ENCODE measurements at regions not wholly inside any gene's neighbourhood (a gene's known extent, or its start where the extent isn't known, plus 50 kb on each side); places are given as distances from the start of the nearest gene placed in this dataset.

DNA sequence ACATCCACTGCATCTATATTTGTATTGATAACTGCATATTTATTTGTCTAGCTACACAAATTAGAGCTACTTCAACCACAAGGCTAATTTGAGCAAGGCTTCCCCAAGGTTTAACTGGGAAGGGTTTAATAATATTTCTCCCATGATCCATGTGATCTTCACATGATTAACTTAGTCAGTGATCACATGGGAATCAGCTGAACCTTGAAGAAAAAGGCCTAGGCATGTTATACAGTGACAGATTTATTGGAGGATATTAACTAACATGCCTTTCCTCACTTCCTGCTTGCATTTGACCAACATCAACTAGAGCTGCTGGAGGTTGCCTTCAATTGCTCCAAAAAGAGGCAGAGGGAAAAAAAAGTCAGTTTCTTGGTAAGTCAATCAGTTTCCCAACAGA, 417.0 kb downstream of the HAO1 start:
- DNase-seq = no peak

DNA sequence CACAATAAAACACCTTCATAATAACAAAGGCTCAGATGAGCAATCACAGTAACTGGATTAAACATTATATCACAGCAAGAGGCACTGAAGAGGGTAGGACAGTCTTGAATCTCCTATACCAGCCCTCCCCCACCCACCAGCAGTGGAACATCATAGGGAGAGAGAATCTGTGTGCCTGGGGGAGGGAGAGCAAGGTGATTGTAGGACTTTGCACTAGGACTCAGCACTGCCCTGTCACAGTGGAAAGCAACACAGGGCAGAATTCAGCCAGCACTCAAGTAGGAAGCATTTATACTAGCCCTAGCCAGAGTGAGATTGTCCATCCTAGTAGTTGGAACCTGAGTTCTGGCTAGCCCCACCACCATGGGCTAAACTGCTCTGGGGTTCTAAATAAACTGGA, 400.2 kb downstream of the HAO1 start:
- DNase-seq = no peak

GRCh38 chr20:7540923-7541322, 399.3 kb downstream of the HAO1 start:
- no peak for DNase-seq

DNA sequence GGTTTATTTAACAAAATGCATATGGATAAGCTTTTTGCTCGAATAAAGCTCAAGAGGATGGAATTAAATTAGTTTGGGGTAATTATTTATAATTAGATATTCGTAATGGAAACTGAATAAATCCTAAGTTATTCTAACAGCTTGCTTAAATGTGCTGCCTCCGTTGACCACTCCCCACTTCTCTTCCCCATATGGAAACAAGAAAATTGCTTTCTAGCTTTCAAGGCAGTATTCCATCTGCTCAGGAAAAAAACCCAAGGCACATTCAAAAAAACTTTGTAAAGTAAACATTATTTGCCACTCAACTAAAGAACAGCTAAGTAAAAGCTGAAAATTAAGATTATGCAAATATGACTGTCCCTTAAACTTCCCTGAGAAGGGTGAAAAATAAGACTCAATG, 369.2 kb downstream of the HAO1 start:
- no peak for DNase-seq

GRCh38 chr20:7571521-7572055, 368.7 kb downstream of the HAO1 start:
- DNase-seq = no peak

DNA sequence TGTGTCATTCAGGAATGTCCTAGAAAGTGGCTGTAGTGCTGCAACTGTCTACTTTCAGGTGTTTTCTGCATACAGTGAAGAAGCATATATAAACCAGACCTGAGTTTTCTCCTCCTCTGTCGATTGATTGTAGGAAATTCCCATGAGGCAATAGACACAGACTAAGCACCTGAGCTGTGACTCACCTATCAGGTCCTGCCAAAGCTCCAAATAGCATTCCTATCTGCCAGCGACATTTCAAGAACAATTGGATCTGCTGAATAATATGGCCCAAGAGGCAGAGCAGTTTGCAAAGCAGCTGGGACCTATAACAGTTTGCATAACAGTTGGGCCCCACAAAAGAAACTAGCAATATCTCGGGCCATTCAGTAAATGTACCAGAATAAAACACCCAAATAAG, 360.4 kb downstream of the HAO1 start:
- no peak for DNase-seq

DNA sequence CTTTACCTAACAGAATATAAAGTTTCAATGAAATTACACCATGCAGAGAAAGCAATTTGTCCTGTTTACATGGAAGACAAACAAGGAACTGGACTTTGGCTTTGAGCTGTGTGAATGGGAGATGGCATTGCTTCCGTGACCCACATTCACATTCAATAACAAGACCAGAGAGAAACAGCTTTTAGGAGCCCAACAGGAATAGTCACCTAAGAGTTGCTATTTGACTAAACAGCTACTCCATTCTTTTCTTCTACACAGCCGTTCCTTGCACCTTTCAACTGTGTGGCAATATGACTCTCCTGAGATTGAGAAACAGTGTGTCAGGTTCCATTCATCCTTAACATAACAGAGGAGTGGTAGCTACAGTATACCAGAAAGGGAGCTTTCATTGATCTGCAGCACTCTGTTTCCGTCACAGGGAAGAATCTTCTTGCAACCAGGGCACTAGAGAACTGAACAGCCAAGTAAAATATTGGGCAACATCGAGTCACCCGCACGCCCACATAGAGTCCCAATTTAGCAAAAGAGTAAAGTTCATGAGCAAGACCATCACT, 355.1 kb downstream of the HAO1 start:
- DNase-seq = no peak

- DNase-seq = no peak
These were observed 353.8 kb downstream of the HAO1 start for GRCh38 chr20:7586481-7586880.

- DNase-seq = no peak
These were observed 351.1 kb downstream of the HAO1 start for GRCh38 chr20:7589164-7589563.

- peak in 1 of 5 experiments; percentile 2 for DNase-seq
These were observed 343.7 kb downstream of the HAO1 start for GRCh38 chr20:7596541-7596940.

DNA sequence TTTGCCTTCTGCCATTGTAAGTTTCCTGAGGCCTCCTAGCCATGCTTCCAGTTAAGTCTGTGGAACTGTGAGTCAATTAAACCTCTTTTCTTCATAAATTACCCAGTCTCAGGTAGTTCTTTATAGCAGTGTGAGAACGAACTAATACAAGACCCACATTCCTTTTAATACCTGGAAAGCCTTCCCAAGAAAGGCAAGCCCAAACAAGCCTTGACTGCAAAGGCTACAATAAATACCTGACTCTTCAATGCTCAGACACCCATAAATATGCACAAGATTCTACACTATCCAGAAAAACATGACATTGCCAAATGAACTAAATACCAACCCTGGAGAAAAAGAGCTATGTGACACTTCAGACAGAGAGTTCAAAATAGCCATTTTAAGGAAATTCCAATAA, 338.8 kb downstream of the HAO1 start:
- no peak for DNase-seq

- no peak for DNase-seq
These were observed 333.3 kb downstream of the HAO1 start for GRCh38 chr20:7606941-7607340.

DNA sequence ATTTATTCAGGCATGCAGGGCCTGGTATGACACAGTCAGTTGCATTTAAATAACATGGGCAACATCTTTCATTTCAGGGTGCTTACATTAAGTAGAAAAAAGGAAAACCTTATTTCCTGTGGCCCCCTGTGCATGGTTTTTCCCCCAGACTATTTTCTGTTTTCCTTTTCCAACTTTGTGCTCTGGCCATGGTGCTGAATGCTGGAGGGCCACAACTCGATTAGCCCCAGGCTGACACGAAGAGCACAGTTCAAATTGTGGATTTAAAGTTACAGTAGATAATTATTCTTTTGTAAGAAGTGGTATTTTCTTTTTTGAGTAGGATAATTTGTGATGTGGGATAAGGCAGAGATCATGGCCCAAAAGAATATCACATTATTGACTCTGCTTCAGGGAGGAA, 332.0 kb downstream of the HAO1 start:
- no peak for DNase-seq

GRCh38 chr20:7609251-7609650, 331.0 kb downstream of the HAO1 start:
- no peak for DNase-seq

- no peak for DNase-seq
These were observed 329.6 kb downstream of the HAO1 start for GRCh38 chr20:7610681-7611080.

GRCh38 chr20:7617797-7618196, 322.5 kb downstream of the HAO1 start:
- DNase-seq = no peak

- DNase-seq = no peak
These were observed 317.8 kb downstream of the HAO1 start for GRCh38 chr20:7622399-7622961.

- DNase-seq = no peak
These were observed 315.4 kb downstream of the HAO1 start for GRCh38 chr20:7624886-7625285.

GRCh38 chr20:7627734-7628663, 312.3 kb downstream of the HAO1 start:
- DNase-seq = no peak

DNA sequence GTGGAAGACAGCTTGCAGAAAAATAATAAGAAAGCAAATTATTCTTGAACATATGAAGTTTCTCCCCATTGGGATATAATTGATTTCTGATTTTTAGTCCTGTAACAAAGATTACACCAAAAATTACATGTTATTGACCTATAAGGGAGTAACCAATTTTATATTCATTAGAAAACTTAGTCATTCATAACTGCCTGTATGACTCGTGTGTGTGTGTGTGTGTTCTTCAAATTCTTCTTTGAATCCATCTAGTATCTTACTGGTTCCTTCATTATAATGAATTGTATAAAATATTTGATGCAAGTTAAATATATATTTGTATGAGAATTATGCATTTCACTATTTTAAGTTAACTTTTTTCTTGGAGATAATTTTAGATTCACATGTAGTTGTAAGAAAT, 310.4 kb downstream of the HAO1 start:
- no peak for DNase-seq

DNA sequence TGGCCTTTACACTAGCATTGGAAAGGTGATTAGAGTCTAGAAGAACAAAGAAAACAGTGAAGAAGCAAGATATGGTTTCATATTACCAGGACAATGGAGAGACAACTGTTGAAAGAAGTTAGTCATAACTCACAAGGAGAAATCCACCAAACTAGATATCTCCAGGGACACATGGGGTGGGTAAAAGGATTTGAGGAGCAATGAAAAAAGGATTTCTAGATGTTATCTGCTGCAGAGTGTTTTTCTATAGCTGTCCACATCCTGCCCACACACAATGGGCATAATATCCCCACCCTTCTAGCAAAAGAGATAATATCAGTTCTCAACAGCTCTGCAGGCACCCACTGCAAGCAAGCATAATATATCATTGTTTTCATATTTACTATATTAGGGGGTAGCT, 303.1 kb downstream of the HAO1 start:
- peak in 1 of 5 experiments; percentile 78 for DNase-seq

DNA sequence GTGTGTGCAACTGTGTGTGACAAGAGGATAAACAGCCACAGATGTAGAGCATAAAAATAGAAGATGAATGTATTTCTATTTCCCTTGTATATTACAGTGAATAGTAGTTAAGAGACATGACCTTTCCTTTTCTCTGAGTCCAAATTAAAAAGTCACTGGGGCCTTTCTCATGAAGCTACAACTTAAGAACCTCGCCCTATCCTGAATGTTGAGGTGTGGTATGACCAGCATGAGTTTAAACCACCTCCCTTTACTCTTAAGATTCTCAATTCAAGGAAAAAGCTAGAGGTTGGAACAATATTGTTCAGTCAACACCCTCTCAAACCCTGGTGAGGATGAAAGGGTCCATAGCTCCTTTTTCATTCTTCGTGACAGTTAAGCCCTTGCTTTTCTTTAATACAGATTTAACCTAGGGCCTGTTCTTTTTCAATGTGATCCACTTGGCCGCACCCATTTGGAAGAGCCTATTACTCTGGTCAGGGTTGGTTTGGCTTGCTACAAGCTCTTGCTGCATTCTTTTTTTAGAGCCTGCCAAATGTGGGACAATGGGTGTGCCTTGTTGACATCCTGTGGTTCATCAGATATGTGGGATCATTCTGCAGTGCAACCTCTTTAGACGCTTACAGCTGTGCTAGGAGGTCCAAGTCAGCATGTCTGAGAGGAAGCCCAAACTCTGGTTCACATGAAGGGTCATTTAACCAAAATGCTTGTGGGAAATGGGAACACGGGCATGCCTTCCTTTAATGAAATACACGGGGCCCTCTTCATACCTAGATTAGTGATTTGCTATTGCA, 290.0 kb downstream of the HAO1 start:
- DNase-seq = peak in 1 of 5 experiments; percentile 15

- DNase-seq = no peak
These were observed 286.0 kb downstream of the HAO1 start for GRCh38 chr20:7654231-7654630.
